GM19023 (cell line): ENCODE measurements at regions not wholly inside any gene's neighbourhood (a gene's known extent, or its start where the extent isn't known, plus 50 kb on each side); places are given as distances from the start of the nearest gene placed in this dataset.

Experiments
- ATAC-seq: cut with Tn5 transposase; IDR thresholded peaks from one replicate; pipeline ENCODE4 v1.9.1; 2021; ENCODE audit warnings: mild to moderate bottlenecking, moderate library complexity; ENCODE audit not compliant: unreplicated experiment

- no peak for ATAC-seq
Observed at GRCh38 chr22:46088541-46089311, 61.6 kb upstream of the PPARA start.

- ATAC-seq: no peak
Observed at GRCh38 chr22:46089426-46090035, 60.8 kb upstream of the PPARA start.

DNA sequence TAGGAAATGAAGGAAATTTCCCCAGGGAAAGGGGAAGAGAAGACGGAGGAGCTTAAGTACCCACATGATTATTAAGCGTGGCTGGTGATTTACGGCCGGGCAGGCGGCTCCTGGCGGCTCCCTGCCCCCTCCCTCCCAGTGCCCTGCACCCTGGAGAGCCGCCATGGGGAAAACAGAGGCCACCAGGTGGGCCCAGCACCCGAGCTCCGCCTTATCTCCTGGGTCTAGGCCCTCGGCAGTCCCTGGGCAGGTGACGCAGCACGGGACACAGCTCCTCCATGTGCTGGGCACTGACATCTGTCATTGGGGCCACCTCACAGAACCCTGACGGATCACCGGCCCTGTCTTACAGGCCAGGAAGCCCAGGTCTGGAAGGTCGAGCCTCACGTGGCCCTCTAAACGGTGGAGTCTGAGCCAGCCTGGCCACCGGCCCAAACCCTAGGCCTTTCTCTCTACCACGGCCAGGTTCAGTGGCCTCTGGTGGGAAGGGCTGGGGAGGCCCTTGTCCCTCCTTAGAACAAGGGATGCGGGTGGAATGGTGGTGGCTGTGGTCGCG is 60.2 kb upstream of the PPARA start:
- no peak for ATAC-seq

GRCh38 chr22:46090631-46091201 is 59.6 kb upstream of the PPARA start:
- ATAC-seq: no peak

GRCh38 chr22:46091277-46091977 is 58.9 kb upstream of the PPARA start:
- ATAC-seq: no peak

- no peak for ATAC-seq
Observed at GRCh38 chr22:46092011-46092410, 58.3 kb upstream of the PPARA start.

DNA sequence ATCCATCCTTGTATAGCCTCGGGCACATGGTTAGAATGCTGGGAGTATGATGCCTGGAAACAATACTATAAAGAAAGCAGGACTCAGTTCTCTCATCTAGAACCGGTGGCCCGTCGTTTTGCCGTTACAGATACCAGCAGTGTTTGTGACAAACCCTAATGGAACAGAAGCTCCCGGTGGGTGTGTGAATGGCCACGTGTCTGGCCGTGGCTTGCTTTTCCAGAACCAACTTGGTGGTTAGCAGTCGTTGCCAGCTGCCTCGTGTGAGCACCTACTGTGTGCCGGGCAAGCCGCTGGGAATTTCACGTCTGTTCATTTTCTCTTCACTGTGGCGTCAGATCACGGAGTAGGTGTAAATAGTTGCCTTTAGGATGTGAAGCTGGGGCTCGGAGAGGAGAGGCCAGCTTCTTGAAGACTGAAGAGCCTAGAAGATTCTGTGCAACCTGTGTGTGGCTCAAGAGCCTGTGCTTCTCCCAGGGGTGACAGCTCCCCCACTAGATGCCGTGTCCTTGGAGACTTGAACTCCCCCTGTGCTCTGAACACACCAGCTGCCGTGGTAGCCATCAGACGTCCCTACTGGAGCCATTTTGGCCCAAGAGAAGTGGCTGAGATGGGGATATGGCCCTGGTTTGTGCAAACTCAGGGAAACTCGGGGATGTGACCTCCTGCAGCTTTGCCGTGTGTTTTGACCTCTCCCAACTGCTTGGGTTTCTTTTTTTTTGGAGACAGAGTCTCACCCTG is 57.5 kb upstream of the PPARA start:
- no peak for ATAC-seq

- no peak for ATAC-seq
Observed at GRCh38 chr22:46093796-46094195, 56.5 kb upstream of the PPARA start.

- ATAC-seq: no peak
Observed at GRCh38 chr22:46094676-46095075, 55.6 kb upstream of the PPARA start.

GRCh38 chr22:46096051-46096450 is 54.3 kb upstream of the PPARA start:
- ATAC-seq: no peak

DNA sequence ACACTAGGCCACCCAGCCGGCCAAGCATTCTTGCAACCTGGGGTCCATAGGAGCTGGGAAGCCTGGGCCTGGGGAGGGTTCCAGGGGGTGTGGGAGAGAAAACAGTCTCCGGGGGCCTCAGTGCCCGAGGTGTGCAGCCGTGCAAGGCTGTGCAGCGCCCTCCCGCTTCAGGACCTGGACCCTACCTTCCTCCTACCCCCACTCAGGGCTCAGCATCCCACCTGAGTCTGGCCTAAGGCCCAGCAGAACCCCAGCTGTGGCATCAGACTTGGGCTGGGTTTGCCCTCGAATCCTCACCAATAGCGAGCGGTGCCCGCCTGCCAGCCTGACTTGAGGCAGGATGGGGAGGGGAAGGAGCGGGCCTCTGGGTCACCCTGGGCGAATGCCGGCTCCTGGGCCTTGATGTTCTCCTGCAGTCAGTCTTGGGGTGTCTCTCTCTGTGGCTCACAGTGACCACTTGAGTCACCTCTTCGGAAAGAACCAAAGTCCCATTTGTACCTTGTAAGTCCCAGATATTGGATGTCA is 53.6 kb upstream of the PPARA start:
- no peak for ATAC-seq

- no peak for ATAC-seq
Observed at GRCh38 chr22:46097268-46097900, 52.9 kb upstream of the PPARA start.

DNA sequence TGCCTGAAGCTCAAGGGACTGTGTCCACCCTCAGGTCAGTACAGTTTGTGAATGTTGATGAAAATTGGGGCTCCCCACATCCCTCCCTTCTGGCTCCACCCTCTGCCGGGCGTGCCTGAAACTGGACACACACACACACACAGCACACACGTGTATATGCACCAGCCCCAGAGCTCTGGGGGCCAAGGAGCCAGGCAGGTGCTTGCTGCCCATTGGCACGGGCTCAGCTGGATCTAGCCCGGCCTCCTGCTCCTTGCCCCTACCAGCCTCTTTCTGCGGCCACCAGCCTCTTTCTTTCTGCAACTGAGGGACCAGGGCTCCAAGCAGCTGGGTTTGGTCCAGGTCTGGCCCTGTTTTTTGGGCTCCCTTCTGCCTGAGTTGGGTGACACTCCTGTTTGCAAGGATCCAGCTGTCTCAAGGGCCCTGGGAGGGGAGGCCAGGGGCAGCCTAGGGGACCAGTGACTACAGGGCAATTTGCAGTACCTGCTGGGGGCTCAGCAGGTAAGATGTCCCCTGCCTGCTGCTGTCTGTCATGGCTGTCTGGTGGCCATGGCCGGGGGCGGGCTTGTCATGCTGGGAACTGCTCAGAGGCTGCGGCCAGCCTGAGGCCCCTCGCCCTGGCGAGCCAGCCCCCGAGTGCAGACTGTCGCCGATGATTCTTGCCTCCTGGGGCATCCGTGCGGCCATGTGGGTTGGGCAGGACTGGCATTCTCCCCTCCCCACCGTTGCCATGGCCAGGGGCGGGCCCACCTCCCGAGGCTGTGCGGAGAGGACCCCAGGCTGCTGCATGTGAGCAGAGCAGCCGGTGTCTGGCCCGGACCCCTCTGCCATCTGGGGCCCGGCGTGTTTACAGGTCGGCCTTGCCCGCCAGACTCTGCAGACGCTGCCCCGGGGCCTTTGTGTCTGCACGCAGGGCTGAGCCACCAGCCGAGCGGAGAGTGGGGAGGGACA is 51.5 kb upstream of the PPARA start:
- ATAC-seq: no peak

- ATAC-seq: no peak
Observed at GRCh38 chr22:46099740-46100139, 50.6 kb upstream of the PPARA start.

DNA sequence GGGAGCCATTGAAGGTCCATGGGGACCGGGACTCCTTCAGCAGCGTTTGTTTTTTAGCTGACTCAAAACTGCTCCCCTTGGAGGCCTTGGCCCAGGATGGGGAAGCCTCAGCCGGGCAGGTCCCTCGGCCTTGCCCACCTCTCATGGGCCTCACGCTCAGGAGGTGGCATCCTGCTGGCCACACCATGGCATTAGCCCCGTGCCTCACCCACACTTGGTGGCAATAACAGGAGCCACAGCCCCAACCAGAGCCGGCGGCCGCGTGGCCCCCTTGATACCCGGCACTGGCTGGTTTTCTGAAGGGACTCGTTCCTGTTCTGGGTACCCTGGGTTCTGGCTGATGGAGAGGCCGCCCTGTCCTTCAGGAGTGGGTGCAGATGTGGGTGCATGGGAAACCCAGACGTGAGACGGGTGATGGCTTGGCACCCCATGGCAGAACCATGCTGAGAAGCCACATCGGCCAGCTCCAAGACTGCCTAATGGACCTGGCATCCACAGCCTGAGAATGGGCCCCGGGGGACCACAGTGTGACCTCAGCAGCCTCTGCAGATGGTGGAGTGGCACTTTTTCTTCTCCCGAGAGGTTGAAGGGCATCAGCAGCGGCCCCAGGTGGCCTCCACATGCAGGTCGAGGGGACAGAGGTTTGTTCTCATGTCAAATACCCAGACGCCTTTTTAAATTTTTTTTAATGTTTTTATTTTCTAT is 49.8 kb upstream of the PPARA start:
- ATAC-seq: no peak
